GM18868 (cell line): ENCODE measurements at regions not wholly inside any gene's neighbourhood (a gene's known extent, or its start where the extent isn't known, plus 50 kb on each side); places are given as distances from the start of the nearest gene placed in this dataset.

ENCODE experiments used
- ATAC-seq: cut with Tn5 transposase; IDR thresholded peaks from one replicate; pipeline ENCODE4 v1.9.1; 2021; ENCODE audit warnings: mild to moderate bottlenecking, moderate library complexity; ENCODE audit not compliant: unreplicated experiment

DNA sequence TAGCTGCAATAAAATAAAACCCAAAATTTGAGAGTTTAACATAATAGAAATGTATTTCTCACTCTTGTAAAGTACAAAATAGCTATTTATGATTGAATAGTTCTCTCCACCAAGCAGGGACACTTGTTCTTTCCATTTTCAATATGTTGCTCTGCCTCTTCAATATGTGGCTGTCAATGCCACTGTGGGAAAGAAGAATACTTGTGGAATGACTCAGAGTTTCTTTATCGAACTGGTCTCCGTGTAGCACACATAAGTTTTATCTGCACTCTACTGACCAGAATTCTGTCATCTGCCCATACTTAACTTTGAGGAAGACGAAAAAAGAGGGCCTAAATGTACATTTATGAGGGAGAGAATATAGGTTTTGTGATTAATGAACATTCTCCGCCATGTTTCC is 256.9 kb downstream of the ATXN7L3B start:
- ATAC-seq, result no peak

DNA sequence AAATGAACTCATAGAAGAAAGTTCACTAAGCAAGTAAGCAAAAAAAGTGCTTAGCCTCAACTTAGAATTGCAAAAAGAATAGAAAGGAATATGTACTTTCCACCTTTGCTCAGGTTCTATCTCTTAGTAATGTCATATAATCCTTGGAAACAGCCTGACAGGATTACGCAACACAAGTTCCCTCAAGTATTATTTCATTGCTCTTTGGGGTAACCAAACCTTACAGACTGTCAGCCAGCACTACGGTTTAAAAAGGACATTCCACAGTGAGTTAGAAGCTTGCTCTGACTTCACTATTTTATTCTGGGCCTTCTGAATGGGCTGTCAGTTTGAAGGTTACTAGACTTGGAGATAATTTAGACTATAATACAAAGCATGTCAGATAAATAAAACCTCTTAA is 264.0 kb downstream of the ATXN7L3B start:
- ATAC-seq, result no peak

DNA sequence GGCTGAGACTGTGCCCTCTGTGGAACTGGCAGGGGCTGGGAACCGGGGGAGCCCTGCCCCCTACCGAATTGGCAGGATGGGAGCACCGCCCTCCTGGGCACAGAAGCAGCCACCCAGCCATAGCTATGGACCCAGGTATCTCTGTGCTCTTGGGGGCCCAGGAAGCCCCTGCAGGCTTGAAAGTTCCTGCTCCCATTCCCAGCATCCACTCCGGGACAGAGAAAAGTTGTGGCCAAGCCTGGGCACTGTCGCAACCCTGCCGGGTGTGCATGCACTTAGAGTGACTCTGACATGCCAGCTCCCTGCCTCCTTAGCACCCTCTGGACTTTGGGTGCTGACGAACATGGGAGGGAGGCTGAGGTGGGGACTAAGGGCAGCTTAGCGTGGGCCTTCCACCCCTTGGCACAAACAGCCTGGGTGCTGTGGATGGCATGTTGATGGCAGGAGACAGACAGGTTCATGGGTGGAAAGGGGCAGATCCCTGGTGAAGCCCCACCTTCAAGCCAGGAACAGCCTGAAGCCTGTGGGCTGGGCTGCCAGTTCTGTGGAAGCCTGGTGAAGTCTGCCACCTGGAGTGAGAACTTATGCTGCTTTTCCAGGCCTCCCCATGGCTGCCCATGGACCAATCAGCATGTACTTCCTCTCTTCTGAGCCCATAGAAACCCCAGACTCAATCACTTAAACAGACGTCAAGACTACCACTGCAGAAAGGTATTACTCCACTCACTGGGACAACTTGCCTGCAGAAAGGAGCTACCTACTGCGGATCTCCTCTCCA is 279.0 kb downstream of the ATXN7L3B start:
- no peak for ATAC-seq

DNA sequence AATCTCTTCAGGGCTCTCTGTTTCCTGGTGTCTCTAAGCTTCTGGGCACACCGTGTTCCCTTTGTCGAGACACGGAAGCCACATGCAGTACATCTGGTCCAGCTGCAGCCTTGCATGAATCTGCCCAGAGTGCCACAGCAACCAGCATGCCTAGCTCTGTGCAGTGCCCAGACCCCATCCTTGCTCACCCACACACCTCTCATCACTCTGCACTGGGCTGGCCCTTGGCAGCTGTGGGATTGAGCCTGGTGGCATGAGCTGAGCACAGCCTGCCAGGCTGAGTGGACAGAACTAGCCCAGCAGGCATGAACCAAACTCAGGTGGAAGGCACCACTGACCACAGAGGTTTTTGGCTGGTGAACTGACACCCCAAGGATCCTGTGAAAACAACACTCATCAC is 279.9 kb downstream of the ATXN7L3B start:
- no peak for ATAC-seq

DNA sequence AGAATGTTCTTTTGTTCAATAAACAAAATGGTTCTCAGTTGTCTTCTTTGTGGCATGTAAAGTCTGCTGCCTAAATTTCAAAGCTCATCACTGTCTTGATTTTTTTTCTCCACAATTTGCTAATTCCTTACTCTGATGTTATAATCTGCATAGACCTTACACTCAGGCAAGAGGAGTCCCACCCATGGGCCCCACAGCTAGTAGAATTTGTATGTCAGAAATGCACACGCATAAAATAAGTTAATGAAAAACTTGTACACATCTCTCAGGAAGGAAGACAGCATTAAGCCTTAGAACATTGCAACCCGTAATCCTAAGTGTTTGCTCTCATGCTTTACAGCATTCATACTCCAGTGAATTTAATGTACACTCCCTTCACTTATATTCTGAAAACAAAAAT is 280.8 kb downstream of the ATXN7L3B start:
- no peak for ATAC-seq

DNA sequence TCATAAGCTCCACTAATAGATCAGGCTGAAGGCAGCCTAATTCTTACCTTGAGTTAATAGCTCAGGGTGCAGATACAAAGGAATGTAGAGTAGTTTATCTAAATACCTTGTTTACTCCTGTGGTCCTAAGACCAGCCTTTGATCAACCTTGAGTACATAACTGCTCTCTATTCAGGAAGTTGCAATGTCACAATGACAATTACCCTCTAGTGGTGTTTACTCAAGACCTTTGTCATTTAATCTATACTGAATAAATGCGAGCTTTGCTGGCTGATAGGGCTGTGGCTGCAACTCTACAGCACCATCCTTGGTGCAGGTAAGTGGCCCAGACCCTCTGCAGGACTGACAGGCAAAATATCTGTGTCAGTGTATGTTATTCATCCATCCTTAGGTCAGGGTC is 282.7 kb downstream of the ATXN7L3B start:
- ATAC-seq, result no peak

DNA sequence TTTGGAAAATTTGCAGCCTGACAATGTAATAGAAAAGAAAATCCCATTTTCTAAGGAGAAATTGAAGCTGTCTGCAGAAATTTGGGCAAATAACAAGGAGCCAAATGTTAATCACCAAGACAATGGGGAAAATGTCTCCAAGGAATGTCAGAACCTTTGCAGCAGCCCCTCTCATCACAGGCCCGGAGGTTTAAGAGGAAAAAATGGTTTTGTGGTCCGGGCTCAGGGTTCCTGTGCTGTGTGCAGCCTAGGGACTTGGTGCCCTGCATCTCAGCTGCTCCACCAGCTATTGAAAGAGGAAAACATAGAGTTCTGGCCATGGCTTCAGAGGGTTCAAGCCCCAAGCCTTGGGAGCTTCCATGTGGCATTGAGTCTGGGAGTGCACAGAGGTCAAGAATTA is 298.9 kb downstream of the ATXN7L3B start:
- ATAC-seq, result no peak

DNA sequence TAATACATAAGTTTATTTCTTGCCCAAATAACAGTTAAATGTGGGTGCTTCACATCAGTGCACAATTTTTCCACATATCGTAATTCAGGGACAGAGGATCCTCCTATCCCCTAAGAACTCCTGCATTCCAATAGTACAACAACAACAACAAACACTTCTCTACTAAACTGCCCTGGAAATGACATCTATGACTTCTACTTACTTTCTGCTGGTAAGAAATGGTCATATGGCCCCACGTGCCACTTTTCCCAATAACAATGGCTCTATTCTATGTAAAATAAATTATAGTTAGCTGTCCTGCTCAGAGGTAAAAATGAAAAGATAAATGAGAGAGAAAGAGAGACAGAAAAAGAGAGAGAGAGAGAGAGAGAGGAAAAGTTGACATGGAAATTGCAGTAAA is 308.5 kb downstream of the ATXN7L3B start:
- ATAC-seq, result no peak

DNA sequence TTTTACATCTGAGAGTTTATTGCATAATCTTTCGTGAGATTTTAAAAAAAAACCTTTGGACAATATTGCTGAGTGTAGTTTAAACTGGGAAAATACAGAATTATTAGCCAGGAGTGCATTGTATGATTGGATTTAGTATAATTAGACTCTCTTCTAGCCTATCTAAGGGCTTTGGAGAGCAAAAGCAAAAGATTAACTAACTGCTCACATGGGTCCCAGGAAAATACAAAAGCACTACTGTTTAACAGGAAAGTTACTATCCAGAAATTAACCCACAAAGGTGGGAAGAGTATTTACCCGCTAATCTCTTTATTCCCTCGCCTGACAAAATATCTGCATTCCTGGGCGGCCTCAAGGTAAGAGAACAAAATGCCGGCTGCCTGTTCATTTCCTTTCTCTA is 309.5 kb downstream of the ATXN7L3B start:
- no peak for ATAC-seq

DNA sequence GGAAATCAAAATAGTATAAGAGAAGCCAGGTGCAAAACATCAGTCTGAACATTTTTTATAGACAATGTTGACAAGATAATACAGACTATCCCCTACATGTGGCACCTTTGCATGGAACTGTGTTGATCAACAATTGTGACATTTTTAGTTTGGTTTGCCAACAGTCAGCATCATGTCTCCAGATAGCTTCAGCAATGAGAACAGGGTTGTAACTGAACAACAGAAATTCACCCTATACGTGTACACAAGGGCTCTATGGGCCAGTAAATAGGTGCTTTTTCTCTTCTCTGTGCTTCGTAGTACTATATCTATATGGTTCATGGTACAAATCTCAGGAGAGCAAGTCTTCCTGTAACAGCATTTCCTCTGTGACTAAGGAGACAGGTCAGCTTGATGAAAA is 310.4 kb downstream of the ATXN7L3B start:
- ATAC-seq, result no peak

DNA sequence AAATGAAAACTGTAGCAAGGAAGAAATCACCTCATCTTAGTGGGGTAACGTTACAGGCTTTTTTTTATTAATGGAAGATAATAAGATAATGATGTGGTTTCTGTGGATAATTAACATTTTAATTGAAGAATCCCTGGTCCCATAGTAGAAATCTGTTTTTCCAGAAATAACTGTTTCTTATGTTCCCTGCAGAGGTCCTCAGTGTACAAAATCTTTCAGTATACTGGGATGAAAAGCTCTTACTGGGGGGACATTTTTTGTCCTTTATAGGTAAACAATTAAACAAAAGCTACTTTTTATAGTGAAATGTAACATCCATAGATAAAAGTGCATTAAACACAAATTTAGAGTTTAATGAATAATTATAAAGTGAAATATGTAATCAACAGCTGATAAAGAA is 312.2 kb downstream of the ATXN7L3B start:
- ATAC-seq, result no peak

DNA sequence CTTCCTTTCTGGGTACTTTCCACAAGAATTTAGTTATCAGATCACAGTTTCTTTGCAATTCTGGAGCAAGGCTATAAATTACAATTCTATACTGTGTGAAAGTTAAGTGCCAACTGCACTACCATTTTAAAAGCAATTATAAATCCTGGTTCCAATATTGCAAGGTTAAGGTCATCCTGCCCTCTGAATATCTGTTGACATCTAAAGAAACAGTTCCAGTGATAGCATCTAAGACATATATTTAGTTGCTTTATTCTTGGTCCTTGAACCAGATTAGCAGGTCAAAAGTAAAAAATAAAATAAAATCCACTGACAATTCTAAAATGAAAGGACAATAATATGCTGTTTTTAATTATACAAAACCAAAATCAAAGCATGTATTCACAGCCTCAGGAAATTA is 334.2 kb downstream of the ATXN7L3B start:
- no peak for ATAC-seq

DNA sequence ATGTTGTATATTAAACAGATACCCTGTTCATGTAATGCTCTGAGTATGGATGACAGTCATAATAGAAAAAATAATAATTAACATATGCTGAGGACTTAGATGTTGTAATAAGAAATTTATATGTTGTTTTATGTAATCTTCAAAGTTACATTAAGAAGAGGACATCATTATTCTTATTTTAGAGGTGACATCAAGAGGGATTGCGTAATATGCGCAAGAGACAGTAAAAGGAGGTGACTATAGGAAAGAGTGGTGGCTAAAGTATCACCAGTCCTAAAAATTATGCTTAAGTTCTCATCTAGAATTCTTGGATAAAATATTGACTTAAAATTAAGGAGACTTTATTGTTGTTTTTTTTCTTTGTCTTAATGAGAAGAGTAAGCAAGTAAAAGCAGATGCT is 323.9 kb downstream of the KCNC2 start:
- no peak for ATAC-seq

DNA sequence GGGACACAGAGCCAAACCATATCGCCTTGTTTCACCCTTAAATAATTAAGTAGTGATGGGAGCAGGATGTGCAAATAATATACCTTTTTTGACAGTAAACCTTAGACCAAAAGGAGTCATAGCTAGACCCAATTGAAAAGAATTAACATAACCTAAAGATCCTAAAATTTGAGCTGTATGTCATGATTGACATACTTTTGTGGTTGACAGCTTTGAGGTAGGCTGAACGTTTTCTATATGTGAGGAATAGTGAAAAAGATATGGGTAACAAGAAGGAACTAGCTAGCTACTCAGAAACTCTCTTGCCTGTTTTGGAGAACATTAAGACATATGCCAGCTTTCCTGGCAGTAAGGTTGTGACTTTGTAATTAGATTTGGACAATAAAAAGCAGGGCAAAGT is 320.6 kb downstream of the KCNC2 start:
- no peak for ATAC-seq

DNA sequence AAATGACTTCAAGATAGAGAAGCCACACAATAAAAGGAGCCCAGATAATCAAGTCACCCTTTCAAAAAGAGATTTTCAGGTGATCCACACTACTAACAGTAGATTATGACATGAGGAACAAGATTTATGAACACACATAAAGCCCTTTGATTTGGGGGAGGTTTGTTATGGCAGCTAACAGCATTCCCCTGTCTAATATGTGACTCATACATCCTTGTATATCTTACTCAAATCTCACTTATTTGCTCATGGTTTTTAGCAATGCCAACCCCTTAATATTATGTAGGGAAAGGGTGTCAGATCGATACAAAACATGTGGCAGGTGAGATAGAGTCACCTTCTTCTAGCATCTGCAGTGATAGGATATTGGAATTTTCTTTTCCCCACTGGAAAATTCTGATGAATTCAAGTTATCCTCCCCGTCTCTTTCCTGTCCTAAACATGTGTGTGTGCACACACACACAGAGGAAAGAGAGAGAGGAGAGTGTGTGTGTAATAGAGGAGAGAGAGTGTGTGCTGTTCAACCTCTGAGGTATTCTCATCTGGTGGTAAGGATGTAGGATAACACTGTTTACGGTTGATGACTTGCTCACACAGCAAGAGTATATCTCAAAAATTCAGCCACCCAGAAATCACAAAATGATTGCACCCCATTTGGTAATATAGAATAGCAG is 319.9 kb downstream of the KCNC2 start:
- peak; percentile 70 for ATAC-seq

DNA sequence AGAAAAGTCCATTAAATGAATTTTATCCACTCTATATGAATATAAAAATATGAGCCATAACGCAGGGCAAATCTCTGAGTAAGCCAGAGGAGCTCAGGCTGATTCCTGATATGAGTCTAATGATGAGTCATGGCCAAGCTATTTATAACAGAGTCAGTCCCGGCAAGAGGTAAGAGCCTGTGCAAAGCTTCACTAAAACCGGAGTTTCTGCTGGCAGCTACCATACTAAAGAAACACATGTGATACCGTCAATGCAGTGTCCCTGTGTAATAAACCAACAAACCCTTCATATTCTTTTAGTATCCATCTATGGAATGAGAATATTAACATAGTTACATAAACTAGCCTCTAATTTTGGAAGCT is 319.4 kb downstream of the KCNC2 start:
- peak; percentile 91 for ATAC-seq

DNA sequence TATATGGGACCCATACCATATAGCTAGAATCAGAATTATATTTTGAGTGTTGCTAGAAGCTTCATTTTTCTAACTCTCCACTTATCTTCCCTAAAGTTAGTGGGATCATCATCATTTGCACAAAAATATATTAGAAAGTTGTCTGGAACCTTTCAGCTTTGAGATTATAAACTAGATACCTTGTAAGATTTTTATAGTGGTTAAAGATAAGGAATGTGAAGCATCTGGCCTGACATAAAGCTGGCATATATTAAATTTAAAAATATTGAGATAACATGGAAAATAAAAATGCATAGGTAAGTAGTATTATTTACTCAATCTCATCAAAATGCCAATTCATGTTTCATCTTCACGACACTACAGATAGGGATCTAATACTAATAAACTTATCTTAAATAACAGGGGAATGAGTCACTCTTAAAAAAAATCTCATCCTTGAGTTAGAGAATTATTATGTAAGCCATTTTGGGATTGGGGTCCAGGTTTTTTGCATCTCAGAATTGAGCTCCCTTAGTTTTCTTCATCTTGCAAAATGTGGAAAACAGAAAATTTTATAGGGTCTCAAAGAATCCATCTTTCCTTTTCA is 318.5 kb downstream of the KCNC2 start:
- no peak for ATAC-seq

DNA sequence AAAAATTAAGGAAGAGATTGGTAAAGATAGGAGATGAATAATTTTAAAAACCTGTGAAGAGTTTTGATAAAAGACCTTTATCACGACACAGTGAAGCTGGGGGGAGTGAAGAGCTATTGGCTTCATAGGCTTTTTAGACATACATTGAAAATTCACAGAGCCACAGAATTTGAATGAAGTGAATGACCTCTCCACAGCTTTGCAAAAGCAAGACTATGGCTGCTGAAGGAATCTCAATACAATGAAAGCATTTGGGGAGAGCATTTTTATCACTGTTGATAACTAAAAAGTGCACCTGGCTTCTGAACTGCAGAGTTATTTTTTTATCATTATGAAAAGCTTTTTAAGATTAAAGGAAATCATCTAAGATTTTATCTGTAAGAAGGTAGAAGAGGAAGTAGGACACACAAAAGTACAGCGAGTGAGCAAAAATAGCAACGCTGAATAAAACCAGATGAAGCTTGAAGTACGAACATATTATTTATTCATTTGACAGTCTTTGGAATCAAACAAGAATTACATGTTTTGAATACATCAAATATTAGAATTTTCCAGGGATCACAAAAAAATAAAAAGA is 317.5 kb downstream of the KCNC2 start:
- no peak for ATAC-seq

DNA sequence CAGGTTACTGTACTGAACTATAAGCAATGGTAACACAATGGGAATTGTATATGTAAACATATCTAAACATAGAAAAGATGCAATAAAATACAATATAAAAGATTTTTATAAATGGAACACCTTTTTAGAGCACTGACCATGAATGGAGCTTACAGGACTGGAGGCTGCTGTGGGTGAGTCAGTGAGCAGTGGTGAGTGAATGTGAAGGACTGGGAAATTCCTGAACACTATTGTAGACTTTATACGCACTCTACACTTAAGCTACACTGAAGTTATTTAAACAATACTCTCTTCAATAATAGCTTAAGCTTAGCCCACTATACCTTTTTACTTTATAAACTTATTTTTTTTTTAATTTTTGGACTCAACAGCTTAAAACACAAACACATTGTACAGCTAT is 313.5 kb downstream of the KCNC2 start:
- peak; percentile 29 for ATAC-seq

DNA sequence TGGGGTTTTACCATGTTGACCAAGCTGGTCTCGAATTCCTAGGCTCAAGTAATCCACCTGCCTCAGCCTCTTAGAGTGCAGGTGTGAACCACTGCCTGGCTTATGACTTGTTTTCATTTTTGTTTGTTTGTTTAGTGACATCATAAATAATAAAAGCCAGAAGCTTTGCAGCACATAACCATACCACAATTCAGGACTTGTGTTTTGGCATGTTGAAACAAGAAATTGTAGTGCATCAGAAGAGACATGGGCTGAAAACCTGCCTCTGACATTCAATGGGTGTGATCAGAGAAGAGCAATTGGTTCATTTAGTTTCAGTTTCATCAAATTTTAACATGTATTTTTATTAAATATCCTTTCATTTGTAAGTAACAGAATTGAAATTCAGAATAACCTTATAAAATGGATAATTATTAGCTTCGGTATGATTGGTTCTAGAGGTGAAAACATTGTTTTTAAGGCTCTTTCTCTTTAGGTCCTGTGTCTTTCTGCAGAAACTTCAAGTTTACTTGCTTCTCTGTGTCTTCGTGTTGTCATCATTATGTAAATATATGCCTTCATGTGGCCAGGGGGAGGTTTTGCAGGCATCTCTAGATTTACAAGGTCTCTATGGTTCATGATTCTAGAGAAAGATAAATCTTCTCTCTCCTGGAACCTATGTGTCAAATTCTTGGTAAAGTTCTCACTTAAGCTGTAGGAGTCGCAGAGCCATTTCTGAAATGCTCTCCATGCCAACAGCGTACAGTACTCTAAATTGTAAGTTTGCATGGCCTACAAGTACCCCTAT is 312.0 kb downstream of the KCNC2 start:
- ATAC-seq, result peak; percentile 26
